SK-N-SH (cell line): ENCODE measurements at regions not wholly inside any gene's neighbourhood (a gene's known extent, or its start where the extent isn't known, plus 50 kb on each side); places are given as distances from the start of the nearest gene placed in this dataset.

Experiments
- CTCF ChIA-PET: fragments of 300-600, 350-600 bp; formaldehyde crosslinking; extraction: SDS; loops from one replicate; lab custom pipeline; 2021; lab: Yijun Ruan, JAX
- POLR2A ChIA-PET: fragments of 350-600 bp; sonication (Branson Sonifier 250); formaldehyde crosslinking; extraction: SDS; loops from one replicate; lab custom pipeline; 2020; ENCODE audit warnings: antibody characterized with exemption, inconsistent platforms; lab: Yijun Ruan, JAX
- DNase-seq: peaks from one replicate; pipeline ENCODE4 v3.0.0; 2012
- H2AFZ ChIP-seq: fragments of 200-600 bp; sonication (generic); 2 replicates; pipeline ENCODE4 v1.8.1; 2016; ENCODE audit warnings: antibody characterized with exemption, mild to moderate bottlenecking, low read depth
- H3F3A ChIP-seq: fragments of 200-600 bp; sonication (generic); replicated peaks from 2 replicates; pipeline ENCODE3; 2016; ENCODE audit warnings: antibody characterized with exemption, mild to moderate bottlenecking; ENCODE audit not compliant: insufficient read depth
- H3K27ac ChIP-seq, 2 experiments: fragments of 200-500 bp in 1 of 2; fragments of 200-600 bp in 1 of 2; sonication (Bioruptor generic) in 1 of 2; sonication (generic), shearing (Covaris generic) in 1 of 2; 2 replicates each; pipeline versions ENCODE4 v1.5.1 to v1.6.1; 2014 to 2016; ENCODE audit warnings: low read depth in 2 of 2, inconsistent platforms in 1 of 2, low read length in 1 of 2, mild to moderate bottlenecking in 1 of 2, mixed read lengths in 1 of 2
- H3K27me3 ChIP-seq: fragments of 200-600 bp; sonication (generic), shearing (Covaris generic); 2 replicates; pipeline ENCODE4 v1.6.1; 2016; ENCODE audit warnings: mixed run types; ENCODE audit not compliant: insufficient read depth
- H3K36me3 ChIP-seq, 2 experiments: fragments of 200-500 bp in 1 of 2; fragments of 200-600 bp in 1 of 2; sonication (Bioruptor generic) in 1 of 2; sonication (generic) in 1 of 2; replicated peaks in 1 of 2; 2 replicates each; pipeline versions ENCODE3 to v1.5.1; 2014 to 2016; ENCODE audit warnings: low read length in 1 of 2, mild to moderate bottlenecking in 1 of 2; ENCODE audit not compliant: insufficient read depth in 2 of 2, control insufficient read depth in 1 of 2
- H3K4me1 ChIP-seq, 2 experiments: fragments of 200-500 bp in 1 of 2; fragments of 200-600 bp in 1 of 2; sonication (Bioruptor generic) in 1 of 2; sonication (generic), shearing (Covaris generic) in 1 of 2; 2 replicates each; pipeline versions ENCODE4 v1.5.1 to v1.6.1; 2014 to 2016; ENCODE audit warnings: low read depth in 1 of 2, low read length in 1 of 2, mixed run types in 1 of 2; ENCODE audit not compliant: insufficient read depth in 2 of 2, control insufficient read depth in 1 of 2
- H3K4me2 ChIP-seq: fragments of 200-600 bp; sonication (generic), shearing (Covaris generic); 2 replicates; pipeline ENCODE4 v1.6.1; 2017; ENCODE audit warnings: mixed run types
- H3K4me3 ChIP-seq, 2 experiments: fragments of 200-500 bp in 1 of 2; fragments of 200-600 bp in 1 of 2; sonication (Bioruptor generic) in 1 of 2; sonication (generic), shearing (Covaris generic) in 1 of 2; 2 replicates each; pipeline versions ENCODE4 v1.5.1 to v1.8.1; 2014 to 2016; ENCODE audit warnings: low read depth in 2 of 2, inconsistent platforms in 1 of 2, low read length in 1 of 2, mild to moderate bottlenecking in 1 of 2, mixed read lengths in 1 of 2, moderate library complexity in 1 of 2
- H3K79me2 ChIP-seq: fragments of 200-600 bp; sonication (generic); 2 replicates; pipeline ENCODE4 v1.8.1; 2017; ENCODE audit warnings: mild to moderate bottlenecking; ENCODE audit not compliant: insufficient read depth
- H3K9ac ChIP-seq: fragments of 200-600 bp; sonication (generic); 2 replicates; pipeline ENCODE4 v1.6.1; 2017; ENCODE audit warnings: mixed run types
- H3K9me2 ChIP-seq: fragments of 200-600 bp; sonication (generic); 2 replicates; pipeline ENCODE4 v1.6.1; 2017; ENCODE audit warnings: mixed run types
- H3K9me3 ChIP-seq: fragments of 200-600 bp; sonication (generic); 2 replicates; pipeline ENCODE4 v1.6.1; 2017; ENCODE audit warnings: mixed run types, mild to moderate bottlenecking, moderate library complexity
- H4K20me1 ChIP-seq: fragments of 200-600 bp; sonication (generic); 2 replicates; pipeline ENCODE4 v1.6.1; 2017; ENCODE audit warnings: mild to moderate bottlenecking, mixed run types; ENCODE audit not compliant: insufficient read depth
- CHD2 ChIP-seq: fragments of 150-350 bp; IDR thresholded peaks from 2 replicates; pipeline ENCODE4 v1.6.1; 2018; ENCODE audit warnings: low read length; ENCODE audit not compliant: partially characterized antibody
- FOXJ3 ChIP-seq: sonication (generic); formaldehyde crosslinking; IDR thresholded peaks from 2 replicates; pipeline ENCODE4 v1.5.1; 2020; ENCODE audit warnings: mild to moderate bottlenecking, missing genetic modification reagents
- FOXM1 ChIP-seq: IDR thresholded peaks from 2 replicates; pipeline ENCODE4 v1.4.0; 2012; ENCODE audit warnings: low read depth, mild to moderate bottlenecking
- GABPA ChIP-seq: IDR thresholded peaks from 2 replicates; pipeline ENCODE4 v1.4.0; 2012; ENCODE audit warnings: low read depth, mild to moderate bottlenecking
- MAX ChIP-seq: IDR thresholded peaks from 2 replicates; pipeline ENCODE4 v1.4.0; 2012; ENCODE audit warnings: low read depth
- MXI1 ChIP-seq: IDR thresholded peaks from 2 replicates; pipeline ENCODE4 v1.6.1; 2012; ENCODE audit warnings: mild to moderate bottlenecking, low read depth, low read length, improper control_type of control experiment
- NFIC ChIP-seq: IDR thresholded peaks from 2 replicates; pipeline ENCODE4 v1.4.0; 2012; ENCODE audit warnings: borderline replicate concordance
- POLR2AphosphoS5 ChIP-seq: IDR thresholded peaks from 2 replicates; pipeline ENCODE4 v1.6.1; 2012; ENCODE audit warnings: low read depth, low read length
- RAD21 ChIP-seq: IDR thresholded peaks from 2 replicates; pipeline ENCODE4 v1.6.1; 2012; ENCODE audit warnings: mild to moderate bottlenecking, low read length
- RCOR1 ChIP-seq: fragments of 150-350 bp; IDR thresholded peaks from 2 replicates; pipeline ENCODE4 v1.6.1; 2017; ENCODE audit warnings: antibody characterized with exemption, low read length
- RXRA ChIP-seq: IDR thresholded peaks from 2 replicates; pipeline ENCODE4 v1.4.0; 2012; ENCODE audit warnings: low read depth, mild to moderate bottlenecking, borderline replicate concordance
- SIN3A ChIP-seq: IDR thresholded peaks from 2 replicates; pipeline ENCODE4 v1.6.1; 2012; ENCODE audit warnings: low read depth, mild to moderate bottlenecking, low read length, moderate library complexity, borderline replicate concordance
- TEAD4 ChIP-seq: IDR thresholded peaks from 2 replicates; pipeline ENCODE4 v1.4.0; 2012; ENCODE audit warnings: mild to moderate bottlenecking, borderline replicate concordance; ENCODE audit not compliant: insufficient read depth
- WGBS: methylation state at CpG from one replicate; pipeline ENCODE4 v1.1.6; 2017; ENCODE audit warnings: low lambda C conversion rate; 5-methylcytosine and 5-hydroxymethylcytosine counted together
- TF ChIP-seq, protein P1 (sequence below): fragments of 150-350 bp; IDR thresholded peaks from 2 replicates; pipeline ENCODE4 v1.6.1; 2017; ENCODE audit warnings: antibody characterized with exemption, low read length, low read depth, borderline replicate concordance
- TF ChIP-seq, protein P2 (sequence below): fragments of 200-600 bp; sonication (generic); IDR thresholded peaks from 2 replicates; pipeline ENCODE4 v1.6.1; 2017; ENCODE audit warnings: antibody characterized with exemption, mild to moderate bottlenecking, moderate library complexity

GRCh38 chr2:78811955-78812610, 213.4 kb upstream of the REG3G start:
- no peak overlapping the region for H3K4me3 ChIP-seq
- no peaks in the 10 kb centered on the region for H4K20me1 ChIP-seq
- ChIA-PET CTCF (no interaction called here), POLR2A (no interaction called here)
- no peaks in the 10 kb centered on the region for H3K4me1 ChIP-seq
- H3K27ac ChIP-seq, result no peak overlapping the region
- H3K27me3 ChIP-seq, result no peaks in the 10 kb centered on the region
- H3K9me2 ChIP-seq, result no peaks in the 10 kb centered on the region
- DNase-seq, result no peak
- H3K79me2 ChIP-seq, result no peaks in the 10 kb centered on the region
- no peaks in the 10 kb centered on the region for H3K9me3 ChIP-seq
- no peaks in the 10 kb centered on the region for H3K36me3 ChIP-seq
- 15% methylated on average over 3 of the region's 3 CpGs for WGBS
- no peak overlapping the region for H3K4me2 ChIP-seq
- H3F3A ChIP-seq, result no peaks in the 10 kb centered on the region
- H2AFZ ChIP-seq, result no peak overlapping the region
- TF ChIP-seq SIN3A (no peak), FOXJ3 (CRISPR knock-in tag) (no peak)
- TF ChIP-seq, all 33 proteins: peak for 0
- H3K9ac ChIP-seq, result no peak overlapping the region

DNA sequence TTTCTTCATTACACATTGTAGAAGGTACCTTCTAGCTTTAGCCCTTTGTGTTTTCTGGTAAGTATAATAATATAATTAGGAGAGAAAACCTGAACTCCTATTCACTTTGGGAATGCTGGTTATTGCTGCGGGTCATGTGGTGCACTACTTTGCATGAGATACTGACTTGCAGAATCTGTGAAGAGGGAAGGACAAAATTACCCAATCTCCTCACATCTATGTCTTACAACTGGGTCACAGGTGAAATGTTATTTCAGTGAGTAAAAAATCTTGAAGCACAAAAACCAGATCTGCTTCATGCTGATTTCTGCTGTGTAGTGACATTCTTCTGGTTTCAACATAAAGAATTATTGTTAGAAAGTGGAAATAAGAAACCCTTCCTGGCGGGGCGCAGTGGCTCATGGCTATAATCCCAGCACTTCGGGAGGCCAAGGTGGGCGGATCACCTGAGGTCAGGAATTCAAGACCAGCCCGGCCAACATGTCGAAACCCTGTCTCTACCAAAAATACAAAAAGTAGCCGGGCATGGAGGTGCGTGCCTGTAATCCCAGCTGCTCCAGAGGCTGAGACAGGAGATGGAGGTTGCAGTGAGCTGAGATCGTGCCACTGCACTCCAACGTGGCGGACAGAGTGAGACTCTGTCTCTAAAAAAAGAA, 211.0 kb upstream of the REG3G start:
- no peak overlapping the region for H3K4me2 ChIP-seq
- H3K27me3 ChIP-seq, result no peaks in the 10 kb centered on the region
- H2AFZ ChIP-seq, result no peak overlapping the region
- no peaks in the 10 kb centered on the region for H3K9me3 ChIP-seq
- 40% methylated on average over 12 of the region's 12 CpGs for WGBS
- no peaks in the 10 kb centered on the region; a peak in 1 of 4 replicates for H3K4me1 ChIP-seq
- no peak for DNase-seq
- no peaks in the 10 kb centered on the region for H4K20me1 ChIP-seq
- H3K9me2 ChIP-seq, result no peaks in the 10 kb centered on the region
- ChIA-PET CTCF (no interaction called here), POLR2A (no interaction called here)
- no peak overlapping the region for H3K4me3 ChIP-seq
- H3F3A ChIP-seq, result no peaks in the 10 kb centered on the region
- no peak overlapping the region for H3K27ac ChIP-seq
- no peak overlapping the region for H3K9ac ChIP-seq
- TF ChIP-seq CHD2, result no peak
- no peak for TF ChIP-seq SIN3A
- no peak for TF ChIP-seq RAD21
- no peak for TF ChIP-seq NFIC
- TF ChIP-seq MXI1, result no peak
- no peak for TF ChIP-seq GABPA
- no peak for TF ChIP-seq RCOR1
- no peak for TF ChIP-seq TEAD4
- TF ChIP-seq FOXM1, result no peak
- TF ChIP-seq, protein P1, sequence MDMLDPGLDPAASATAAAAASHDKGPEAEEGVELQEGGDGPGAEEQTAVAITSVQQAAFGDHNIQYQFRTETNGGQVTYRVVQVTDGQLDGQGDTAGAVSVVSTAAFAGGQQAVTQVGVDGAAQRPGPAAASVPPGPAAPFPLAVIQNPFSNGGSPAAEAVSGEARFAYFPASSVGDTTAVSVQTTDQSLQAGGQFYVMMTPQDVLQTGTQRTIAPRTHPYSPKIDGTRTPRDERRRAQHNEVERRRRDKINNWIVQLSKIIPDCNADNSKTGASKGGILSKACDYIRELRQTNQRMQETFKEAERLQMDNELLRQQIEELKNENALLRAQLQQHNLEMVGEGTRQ, result no peak
- TF ChIP-seq, protein P2, sequence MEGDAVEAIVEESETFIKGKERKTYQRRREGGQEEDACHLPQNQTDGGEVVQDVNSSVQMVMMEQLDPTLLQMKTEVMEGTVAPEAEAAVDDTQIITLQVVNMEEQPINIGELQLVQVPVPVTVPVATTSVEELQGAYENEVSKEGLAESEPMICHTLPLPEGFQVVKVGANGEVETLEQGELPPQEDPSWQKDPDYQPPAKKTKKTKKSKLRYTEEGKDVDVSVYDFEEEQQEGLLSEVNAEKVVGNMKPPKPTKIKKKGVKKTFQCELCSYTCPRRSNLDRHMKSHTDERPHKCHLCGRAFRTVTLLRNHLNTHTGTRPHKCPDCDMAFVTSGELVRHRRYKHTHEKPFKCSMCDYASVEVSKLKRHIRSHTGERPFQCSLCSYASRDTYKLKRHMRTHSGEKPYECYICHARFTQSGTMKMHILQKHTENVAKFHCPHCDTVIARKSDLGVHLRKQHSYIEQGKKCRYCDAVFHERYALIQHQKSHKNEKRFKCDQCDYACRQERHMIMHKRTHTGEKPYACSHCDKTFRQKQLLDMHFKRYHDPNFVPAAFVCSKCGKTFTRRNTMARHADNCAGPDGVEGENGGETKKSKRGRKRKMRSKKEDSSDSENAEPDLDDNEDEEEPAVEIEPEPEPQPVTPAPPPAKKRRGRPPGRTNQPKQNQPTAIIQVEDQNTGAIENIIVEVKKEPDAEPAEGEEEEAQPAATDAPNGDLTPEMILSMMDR, result no peak
- no peak for TF ChIP-seq RXRA
- TF ChIP-seq MAX, result no peak
- TF ChIP-seq POLR2AphosphoS5, result no peak
- TF ChIP-seq, all 33 proteins: peak for 0
- Histone ChIP-seq H3K79me2 (no peaks in the 10 kb centered on the region), H3K36me3 (no peaks in the 10 kb centered on the region)
